GM12878 (cell line): ENCODE measurements at regions not wholly inside any gene's neighbourhood (a gene's known extent, or its start where the extent isn't known, plus 50 kb on each side); places are given as distances from the start of the nearest gene placed in this dataset.

Experiments used
- ATAC-seq: fragments of 200-7000 bp; cut with Tn5 transposase; 3 replicates; pipeline ENCODE4 v1.9.1; 2020; ENCODE audit warnings: mild to moderate bottlenecking, moderate library complexity
- BruUV-seq: library from RNA; stranded (reverse); fragments of 400-500 nt; replicated peaks from 2 replicates; lab custom pipeline; 2021; lab: Mats Ljungman, UMichigan
- CTCF ChIA-PET: fragments of 300-600 bp; sonication (Branson Sonifier 250); formaldehyde crosslinking; extraction: SDS; loops from one replicate; lab custom pipeline; 2021; ENCODE audit warnings: inconsistent platforms; lab: Yijun Ruan, JAX
- POLR2A ChIA-PET: fragments of 350-600 bp; formaldehyde crosslinking; extraction: SDS; loops from one replicate; lab custom pipeline; 2021; ENCODE audit warnings: inconsistent platforms; lab: Charles Lee
- RAD21 ChIA-PET: fragments of 300-600 bp; sonication (Branson Sonifier 250); formaldehyde crosslinking; loops from one replicate; lab custom pipeline; 2023; ENCODE audit warnings: antibody characterized with exemption; ENCODE audit not compliant: unreplicated experiment; lab: Charles Lee
- SMC1A ChIA-PET: fragments of 300-600 bp; sonication (Branson Sonifier 250); formaldehyde crosslinking; loops from one replicate; lab custom pipeline; 2023; ENCODE audit not compliant: unreplicated experiment, uncharacterized antibody; lab: Charles Lee
- DNase-seq: peaks from one replicate; pipeline ENCODE4 v3.0.0-alpha.2; 2011; ENCODE audit warnings: low read depth, low spot score
- FAIRE-seq: peaks from 3 replicates; lab custom pipeline; 2011; peaks lifted over from hg19 to GRCh38; lab: Jason Lieb, UNC
- H2AFZ ChIP-seq: 2 replicates; pipeline ENCODE4 v1.6.0; 2011; ENCODE audit warnings: low read depth, low read length, control low read depth; ENCODE audit not compliant: control insufficient read depth
- H3K27ac ChIP-seq: 2 replicates; pipeline ENCODE4 v1.5.1; 2011; ENCODE audit warnings: control low read depth; ENCODE audit not compliant: control insufficient read depth, insufficient read depth
- H3K27me3 ChIP-seq, 2 experiments: replicated peaks in 1 of 2; 2 replicates each; pipeline versions ENCODE4 v1.6.0 to v1.6.1; 2011; ENCODE audit warnings: low read length in 1 of 2; ENCODE audit not compliant: control insufficient read depth in 2 of 2, insufficient read depth in 2 of 2
- H3K36me3 ChIP-seq, 2 experiments: 2 replicates each; pipeline ENCODE4 v1.5.1; 2011; ENCODE audit warnings: low read length in 1 of 2; ENCODE audit not compliant: control insufficient read depth in 2 of 2, insufficient read depth in 2 of 2
- H3K4me1 ChIP-seq: 2 replicates; pipeline ENCODE4 v1.6.1; 2011; ENCODE audit warnings: mild to moderate bottlenecking, low read length, moderate library complexity, mixed read lengths; ENCODE audit not compliant: control insufficient read depth, insufficient read depth
- H3K4me2 ChIP-seq: 2 replicates; pipeline ENCODE4 v1.6.0; 2011; ENCODE audit warnings: control low read depth; ENCODE audit not compliant: control insufficient read depth, insufficient read depth
- H3K4me3 ChIP-seq: fragments of 200-600 bp; sonication (generic); 2 replicates; pipeline ENCODE4 v1.5.1; 2016
- H3K79me2 ChIP-seq: 2 replicates; pipeline ENCODE4 v1.6.0; 2011; ENCODE audit warnings: low read length; ENCODE audit not compliant: control insufficient read depth, insufficient read depth
- H3K9ac ChIP-seq: 2 replicates; pipeline ENCODE4 v1.8.0; 2011; ENCODE audit warnings: low read length, control low read depth, mixed read lengths; ENCODE audit not compliant: control insufficient read depth, insufficient read depth
- H3K9me3 ChIP-seq: replicated peaks from 3 replicates; pipeline ENCODE4 v1.5.1; 2011; ENCODE audit warnings: mild to moderate bottlenecking, low read length; ENCODE audit not compliant: control insufficient read depth, insufficient read depth
- H4K20me1 ChIP-seq: 2 replicates; pipeline ENCODE4 v1.6.0; 2011; ENCODE audit not compliant: control insufficient read depth, insufficient read depth
- ELK1 ChIP-seq: IDR thresholded peaks from 2 replicates; pipeline ENCODE4 v1.6.1; 2012; ENCODE audit warnings: low read depth, low read length, improper control_type of control experiment
- REST ChIP-seq: IDR thresholded peaks from 2 replicates; pipeline ENCODE4 v1.6.1; 2012; ENCODE audit warnings: mild to moderate bottlenecking, low read depth, low read length
- TBL1XR1 ChIP-seq: IDR thresholded peaks from 2 replicates; pipeline ENCODE4 v1.6.1; 2012; ENCODE audit warnings: low read depth, low read length, improper control_type of control experiment
- WGBS: methylation state at CpG from one replicate; pipeline ENCODE4 v1.1.6; 2016; ENCODE audit warnings: low lambda C conversion rate; ENCODE audit not compliant: insufficient replicate concordance, insufficient coverage; ENCODE audit errors: missing lambda C conversion rate; 5-methylcytosine and 5-hydroxymethylcytosine counted together
- in situ Hi-C: fragments of 300-500 bp; cut with MboI; formaldehyde crosslinking; loops from 9 replicates; pipeline ENCODE4 v1.14.3; 2018; ENCODE audit warnings: mixed read lengths
- intact Hi-C: fragments of 100-400 bp; cut with micrococcal nuclease; formaldehyde crosslinking; loops from one replicate; pipeline ENCODE4 v1.14.2; 2022; ENCODE audit not compliant: unreplicated experiment

- no peak for TF ChIP-seq REST
- TF ChIP-seq, all 136 proteins: peak for 0
These were observed 347.2 kb downstream of the EFNA5 start (continued) for GRCh38 chr5:107323536-107323935.

- Histone ChIP-seq H4K20me1 (no peaks in the 10 kb centered on the region), H2AFZ (no peak overlapping the region), H3K27ac (no peak overlapping the region), H3K9ac (no peak overlapping the region), H3K4me3 (no peak overlapping the region), H3K4me1 (no peaks in the 10 kb centered on the region), H3K36me3 (no peaks in the 10 kb centered on the region), H3K27me3 (peaks cover 0 to 2% of the 10 kb centered on the region in 2 experiments; a peak in 1 of 4 replicates), H3K9me3 (no peaks in the 10 kb centered on the region), H3K4me2 (no peak overlapping the region), H3K79me2 (no peaks in the 10 kb centered on the region)
- DNase-seq: no peak
- POLR2A ChIA-PET: no interaction called here
- in situ Hi-C loops: no loop called here
- SMC1A ChIA-PET: interaction anchor here (0.6 to 1.8 kb wide), 6 partner anchors 14 to 820 kb away, joined by 4 to 6 read pairs (median 5); no protein-coding TSS in a partner anchor
- RAD21 ChIA-PET: no interaction called here
- no TSS peak for BruUV-seq
- no peak for FAIRE-seq
- intact Hi-C loops: no loop called here
- WGBS: 29% methylated on average over 5 of the region's 5 CpGs
- ATAC-seq: no peak
- TF ChIP-seq TBL1XR1 (no peak), ELK1 (no peak)
- CTCF ChIA-PET: interaction anchor here (0.6 to 1.3 kb wide), 2 partner anchors 14 to 21 kb away, joined by 3 read pairs; no protein-coding TSS in a partner anchor
These were observed 347.8 kb downstream of the EFNA5 start for GRCh38 chr5:107322936-107323335.
